H1 (cell line): ENCODE measurements at regions not wholly inside any gene's neighbourhood (a gene's known extent, or its start where the extent isn't known, plus 50 kb on each side); places are given as distances from the start of the nearest gene placed in this dataset.

Source experiments
- CTCF ChIA-PET: fragments of 300-600 bp; sonication (Branson Sonifier 250); formaldehyde crosslinking; loops from one replicate; lab custom pipeline; 2021; ENCODE audit not compliant: partially characterized antibody; lab: Charles Lee
- POLR2A ChIA-PET: fragments of 300-600 bp; sonication (Branson Sonifier 250); formaldehyde crosslinking; loops from one replicate; lab custom pipeline; 2021; ENCODE audit warnings: inconsistent platforms; ENCODE audit not compliant: partially characterized antibody; lab: Charles Lee
- DNase-seq, 2 experiments: peaks; one replicate each; pipeline versions ENCODE4 v3.0.0 to v3.0.0-alpha.2; 2010 to 2022; ENCODE audit warnings: low spot score in 2 of 2, low read depth in 1 of 2, mixed read lengths in 1 of 2
- FAIRE-seq: peaks from 2 replicates; lab custom pipeline; 2011; peaks lifted over from hg19 to GRCh38; lab: Jason Lieb, UNC
- H2AFZ ChIP-seq: 2 replicates; pipeline ENCODE4 v1.8.1; 2012; ENCODE audit warnings: low read length, inconsistent platforms
- H2AK5ac ChIP-seq: 2 replicates; pipeline ENCODE4 v1.6.1; 2013; ENCODE audit warnings: low read depth, low read length
- H2BK120ac ChIP-seq: replicated peaks from 2 replicates; pipeline ENCODE3; 2013; ENCODE audit warnings: low read depth, low read length, inconsistent platforms
- H2BK12ac ChIP-seq: 2 replicates; pipeline ENCODE4 v1.6.1; 2013; ENCODE audit warnings: low read depth, low read length
- H2BK15ac ChIP-seq: 2 replicates; pipeline ENCODE4 v1.6.1; 2013; ENCODE audit warnings: low read length
- H2BK20ac ChIP-seq: 2 replicates; pipeline ENCODE4 v1.6.1; 2013; ENCODE audit warnings: low read length
- H2BK5ac ChIP-seq: 2 replicates; pipeline ENCODE4 v1.6.1; 2013; ENCODE audit warnings: low read depth, low read length
- H3K14ac ChIP-seq: 2 replicates; pipeline ENCODE4 v1.6.1; 2013; ENCODE audit warnings: inconsistent platforms; ENCODE audit not compliant: insufficient read length
- H3K18ac ChIP-seq: 2 replicates; pipeline ENCODE4 v1.6.1; 2013; ENCODE audit warnings: low read length; ENCODE audit errors: extremely low read depth
- H3K23ac ChIP-seq: 2 replicates; pipeline ENCODE4 v1.6.1; 2013; ENCODE audit warnings: inconsistent platforms; ENCODE audit not compliant: insufficient read length
- H3K23me2 ChIP-seq: 2 replicates; pipeline ENCODE4 v1.6.1; 2013; ENCODE audit warnings: low read depth, low read length
- H3K27ac ChIP-seq: 2 replicates; pipeline ENCODE4 v1.6.1; 2011; ENCODE audit warnings: low read depth, low read length, inconsistent platforms
- H3K27me3 ChIP-seq, 4 experiments: replicated peaks in 1 of 4; 1 replicate in 1 of 4; 2 replicates in 3 of 4; pipeline versions ENCODE4 v1.6.1 to v1.8.1; 2011 to 2013; ENCODE audit warnings: low read length in 3 of 4, mild to moderate bottlenecking in 3 of 4, inconsistent platforms in 2 of 4, mixed read lengths in 2 of 4, moderate library complexity in 1 of 4; ENCODE audit not compliant: control insufficient read depth in 3 of 4, insufficient read depth in 3 of 4; ENCODE audit errors: extremely low read depth in 1 of 4
- H3K36me3 ChIP-seq, 4 experiments: 2 replicates each; pipeline versions ENCODE4 v1.6.1 to v1.8.1; 2011 to 2013; ENCODE audit warnings: mild to moderate bottlenecking in 4 of 4, low read length in 3 of 4, moderate library complexity in 2 of 4, control low read depth in 1 of 4, inconsistent platforms in 1 of 4; ENCODE audit not compliant: insufficient read depth in 4 of 4, control insufficient read depth in 2 of 4
- H3K4ac ChIP-seq: replicated peaks from 2 replicates; pipeline ENCODE3; 2013; ENCODE audit warnings: low read length, low read depth, mixed read lengths, inconsistent platforms; ENCODE audit not compliant: insufficient read length
- H3K4me1 ChIP-seq, 4 experiments: replicated peaks in 1 of 4; 1 replicate in 1 of 4; 2 replicates in 3 of 4; pipeline versions ENCODE4 v1.6.1 to v1.8.1; 2011 to 2013; ENCODE audit warnings: low read length in 3 of 4, inconsistent platforms in 2 of 4, mixed read lengths in 1 of 4; ENCODE audit not compliant: insufficient read depth in 4 of 4, control insufficient read depth in 3 of 4
- H3K4me2 ChIP-seq, 2 experiments: 2 replicates each; pipeline versions ENCODE4 v1.6.1 to v1.8.1; 2011 to 2013; ENCODE audit warnings: low read depth in 2 of 2, low read length in 2 of 2, control low read depth in 1 of 2, inconsistent platforms in 1 of 2, mild to moderate bottlenecking in 1 of 2; ENCODE audit not compliant: insufficient read depth in 1 of 2
- H3K4me3 ChIP-seq, 4 experiments: fragments of 200-600, 300-600 bp in 1 of 4; sonication (generic), shearing (Covaris generic), sonication (Bioruptor Twin) in 1 of 4; 2 replicates each; pipeline versions ENCODE4 v1.5.1 to v1.8.1; 2011 to 2016; ENCODE audit warnings: low read length in 4 of 4, low read depth in 3 of 4, control low read depth in 2 of 4, inconsistent platforms in 2 of 4, mild to moderate bottlenecking in 2 of 4, mixed read lengths in 1 of 4, moderate library complexity in 1 of 4; ENCODE audit not compliant: insufficient read depth in 2 of 4; ENCODE audit errors: extremely low read depth in 1 of 4
- H3K56ac ChIP-seq: replicated peaks from 2 replicates; pipeline ENCODE3; 2013; ENCODE audit warnings: low read depth, mild to moderate bottlenecking, mixed read lengths, low read length, inconsistent platforms; ENCODE audit not compliant: insufficient read length
- H3K79me1 ChIP-seq: 2 replicates; pipeline ENCODE4 v1.6.1; 2013; ENCODE audit warnings: low read depth, low read length, control low read depth
- H3K79me2 ChIP-seq, 2 experiments: 2 replicates each; pipeline versions ENCODE4 v1.6.1 to v1.8.1; 2012 to 2013; ENCODE audit warnings: low read length in 2 of 2, mild to moderate bottlenecking in 2 of 2, inconsistent platforms in 1 of 2; ENCODE audit not compliant: insufficient read depth in 2 of 2, control insufficient read depth in 1 of 2
- H3K9ac ChIP-seq, 4 experiments: replicated peaks in 1 of 4; 1 replicate in 1 of 4; 2 replicates in 3 of 4; pipeline versions ENCODE4 v1.6.1 to v1.8.1; 2011 to 2013; ENCODE audit warnings: low read depth in 3 of 4, low read length in 3 of 4, control low read depth in 2 of 4, mild to moderate bottlenecking in 2 of 4, moderate library complexity in 2 of 4, inconsistent platforms in 1 of 4; ENCODE audit errors: extremely low read depth in 1 of 4
- H3K9me3 ChIP-seq, 2 experiments: 2 replicates each; pipeline versions ENCODE4 v1.6.1 to v1.8.1; 2012 to 2013; ENCODE audit warnings: mild to moderate bottlenecking in 2 of 2, moderate library complexity in 2 of 2, control low read depth in 1 of 2, inconsistent platforms in 1 of 2, low read depth in 1 of 2, low read length in 1 of 2, mixed read lengths in 1 of 2; ENCODE audit not compliant: insufficient read depth in 2 of 2
- H4K20me1 ChIP-seq, 2 experiments: replicated peaks in 1 of 2; 2 replicates each; pipeline versions ENCODE3 to v1.8.1; 2011 to 2013; ENCODE audit warnings: inconsistent platforms in 2 of 2, low read length in 2 of 2, mild to moderate bottlenecking in 1 of 2; ENCODE audit not compliant: insufficient read depth in 2 of 2, control insufficient read depth in 1 of 2
- H4K5ac ChIP-seq: 2 replicates; pipeline ENCODE4 v1.6.1; 2013; ENCODE audit warnings: low read length, low read depth, mixed read lengths, inconsistent platforms; ENCODE audit not compliant: insufficient read length
- H4K8ac ChIP-seq: 2 replicates; pipeline ENCODE4 v1.8.0; 2013; ENCODE audit warnings: mild to moderate bottlenecking, moderate library complexity, low read length, inconsistent platforms; ENCODE audit not compliant: insufficient read depth; ENCODE audit errors: extremely low read depth
- H4K91ac ChIP-seq: replicated peaks from 2 replicates; pipeline ENCODE3; 2013; ENCODE audit warnings: low read length, mixed read lengths, inconsistent platforms; ENCODE audit not compliant: insufficient read length
- BRCA1 ChIP-seq: IDR thresholded peaks from 2 replicates; pipeline ENCODE4 v1.6.1; 2012; ENCODE audit warnings: low read depth, low read length, improper control_type of control experiment
- CEBPB ChIP-seq: IDR thresholded peaks from 2 replicates; pipeline ENCODE4 v1.6.1; 2012; ENCODE audit warnings: low read depth, low read length
- CREB1 ChIP-seq: IDR thresholded peaks from 2 replicates; pipeline ENCODE4 v1.6.1; 2012; ENCODE audit warnings: inconsistent platforms
- HDAC6 ChIP-seq: IDR thresholded peaks from one replicate; pipeline ENCODE4 v1.7.1; 2012; ENCODE audit warnings: low read depth, mild to moderate bottlenecking, inconsistent platforms, low read length, moderate library complexity
- JUND ChIP-seq: IDR thresholded peaks from 2 replicates; pipeline ENCODE4 v1.6.1; 2011; ENCODE audit warnings: mild to moderate bottlenecking, improper control_type of control experiment, low read length
- KDM4A ChIP-seq: IDR thresholded peaks from one replicate; pipeline ENCODE4 v1.7.1; 2012; ENCODE audit warnings: low read depth, mild to moderate bottlenecking, moderate library complexity, low read length, inconsistent platforms; ENCODE audit not compliant: severe bottlenecking
- NRF1 ChIP-seq: IDR thresholded peaks from 2 replicates; pipeline ENCODE4 v1.6.1; 2011; ENCODE audit warnings: mild to moderate bottlenecking, low read depth, low read length, improper control_type of control experiment
- SIN3A ChIP-seq, 2 experiments: IDR thresholded peaks in 1 of 2; conservative IDR thresholded peaks in 1 of 2; 2 replicates each; pipeline ENCODE4 v1.6.1; 2011 to 2012; ENCODE audit warnings: low read length in 2 of 2, improper control_type of control experiment in 1 of 2, low read depth in 1 of 2, mild to moderate bottlenecking in 1 of 2
- WGBS, 2 experiments: shearing (Covaris generic) in 1 of 2; methylation state at CpG; one replicate each; pipeline versions ENCODE4 v1.1.6 to v1.1.7; 2013 to 2015; ENCODE audit warnings: low lambda C conversion rate in 2 of 2, mixed read lengths in 2 of 2, inconsistent platforms in 1 of 2, low coverage in 1 of 2, missing lambda C conversion rate in 1 of 2; ENCODE audit not compliant: insufficient replicate concordance in 2 of 2, insufficient coverage in 1 of 2, insufficient read length in 1 of 2; ENCODE audit errors: extremely low coverage in 1 of 2, missing lambda C conversion rate in 1 of 2; 5-methylcytosine and 5-hydroxymethylcytosine counted together
- TF ChIP-seq, protein P1 (sequence below): IDR thresholded peaks from 2 replicates; pipeline ENCODE4 v1.6.1; 2012; ENCODE audit warnings: inconsistent platforms

DNA sequence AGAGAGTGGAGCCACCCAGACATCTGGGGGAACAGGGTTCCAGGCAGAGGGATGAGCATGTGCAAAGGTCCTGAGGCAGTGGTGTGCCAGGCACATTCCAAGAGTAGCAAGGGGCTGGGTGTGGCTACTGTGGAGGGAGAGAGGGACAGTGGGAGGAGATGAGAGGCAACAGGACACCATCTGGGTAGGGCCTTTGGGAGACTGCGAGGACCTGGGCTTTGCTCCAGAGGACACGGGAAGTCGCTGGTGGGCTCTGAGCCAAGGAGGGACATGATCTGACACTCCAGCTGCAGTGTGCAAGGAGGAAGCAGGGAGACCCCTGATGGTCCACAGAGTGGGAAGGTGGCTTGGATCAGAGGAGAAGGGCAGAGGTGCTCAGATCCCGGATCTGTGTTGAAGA is 56.7 kb upstream of the MED9 start:
- CTCF ChIA-PET, result interaction anchor here (0.6 to 1.8 kb wide), 2 partner anchors 12 to 163 kb away, joined by 3 to 5 read pairs; no protein-coding TSS in a partner anchor
- H2BK120ac ChIP-seq, result no peak overlapping the region

More for the DNA sequence above, 56.7 kb upstream of the MED9 start:
- no peak overlapping the region for H2AK5ac ChIP-seq
- no peak overlapping the region for H2BK5ac ChIP-seq
- peaks cover 20 to 35% of the 10 kb centered on the region in 2 experiments; a peak in 3 of 4 replicates for H3K9me3 ChIP-seq
- no peak overlapping the region for H3K56ac ChIP-seq
- no peak overlapping the region for H2BK15ac ChIP-seq
- H3K79me1 ChIP-seq, result no peaks in the 10 kb centered on the region
- no peak for DNase-seq
- TF ChIP-seq JUND, result no peak
- no peak for TF ChIP-seq SIN3A (conservative IDR thresholded peaks at IDR 0.05 in 1 of 2, IDR thresholded peaks at IDR 0.05 in 1 of 2; ENCODE audit: low read depth in 1 of 2, low read length in 2 of 2)
- TF ChIP-seq, protein P1, sequence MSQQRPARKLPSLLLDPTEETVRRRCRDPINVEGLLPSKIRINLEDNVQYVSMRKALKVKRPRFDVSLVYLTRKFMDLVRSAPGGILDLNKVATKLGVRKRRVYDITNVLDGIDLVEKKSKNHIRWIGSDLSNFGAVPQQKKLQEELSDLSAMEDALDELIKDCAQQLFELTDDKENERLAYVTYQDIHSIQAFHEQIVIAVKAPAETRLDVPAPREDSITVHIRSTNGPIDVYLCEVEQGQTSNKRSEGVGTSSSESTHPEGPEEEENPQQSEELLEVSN, result no peak
- TF ChIP-seq NRF1, result no peak
- no peak for TF ChIP-seq CREB1
- no peak for TF ChIP-seq CEBPB
- no peak for TF ChIP-seq BRCA1
- TF ChIP-seq KDM4A, result no peak
- no peak for TF ChIP-seq HDAC6
- no peak overlapping the region for H4K91ac ChIP-seq
- H3K27me3 ChIP-seq, result no peaks in the 10 kb centered on the region; a peak in 1 of 7 replicates
- H4K20me1 ChIP-seq, result no peaks in the 10 kb centered on the region
- H3K36me3 ChIP-seq, result no peaks in the 10 kb centered on the region
- no peak overlapping the region for H2BK12ac ChIP-seq
- FAIRE-seq, result no peak
- no peak overlapping the region for H4K5ac ChIP-seq
- no peaks in the 10 kb centered on the region for H3K4me1 ChIP-seq
- no peak overlapping the region for H2AFZ ChIP-seq
- no peak overlapping the region for H4K8ac ChIP-seq
- H3K27ac ChIP-seq, result no peak overlapping the region
- no peak overlapping the region for H3K14ac ChIP-seq
- POLR2A ChIA-PET, result no interaction called here
- H3K23ac ChIP-seq, result no peak overlapping the region
- no peak overlapping the region for H3K9ac ChIP-seq
- H3K18ac ChIP-seq, result no peak overlapping the region
- no peaks in the 10 kb centered on the region for H3K79me2 ChIP-seq
- WGBS, 2 experiments, result 89% methylated on average over 4 of the region's 4 CpGs; no CpG with 5 or more reads in 1 of the 2 experiments
- no peak overlapping the region for H3K4me3 ChIP-seq
- H3K23me2 ChIP-seq, result no peaks in the 10 kb centered on the region
- no peak overlapping the region for H3K4me2 ChIP-seq
- H2BK20ac ChIP-seq, result no peak overlapping the region
- no peak overlapping the region for H3K4ac ChIP-seq
